HG03097 (cell line): ENCODE measurements at regions not wholly inside any gene's neighbourhood (a gene's known extent, or its start where the extent isn't known, plus 50 kb on each side); places are given as distances from the start of the nearest gene placed in this dataset.

ENCODE experiments used
- ATAC-seq: cut with Tn5 transposase; IDR thresholded peaks from one replicate; pipeline ENCODE4 v1.9.1; 2021; ENCODE audit not compliant: unreplicated experiment, low FRiP score

GRCh38 chr3:22960105-22960984, 242.8 kb upstream of the UBE2E2 start:
- no peak for ATAC-seq

- ATAC-seq: no peak
These were observed 240.9 kb upstream of the UBE2E2 start for GRCh38 chr3:22962244-22962643.

- no peak for ATAC-seq
These were observed 236.8 kb upstream of the UBE2E2 start for GRCh38 chr3:22966349-22966748.

DNA sequence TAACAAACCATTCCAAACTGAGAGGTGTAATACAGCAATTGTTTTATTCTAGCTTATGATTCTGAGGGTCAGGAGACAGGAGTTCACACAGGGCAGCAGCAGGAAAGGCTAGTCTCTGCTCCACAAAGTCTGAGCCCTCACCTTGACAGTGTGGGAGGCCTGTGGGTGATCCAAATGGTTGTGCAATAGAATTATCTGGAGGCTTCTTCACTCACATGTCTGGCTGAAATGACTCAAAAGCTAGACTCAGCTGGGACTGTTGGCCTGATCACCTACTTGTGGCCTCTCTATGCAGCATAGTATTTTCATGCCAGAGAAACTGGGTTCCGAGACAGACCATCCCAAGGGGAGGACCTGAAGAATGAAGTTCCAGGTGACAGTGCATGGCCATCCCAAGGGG, 233.9 kb upstream of the UBE2E2 start:
- ATAC-seq: no peak

DNA sequence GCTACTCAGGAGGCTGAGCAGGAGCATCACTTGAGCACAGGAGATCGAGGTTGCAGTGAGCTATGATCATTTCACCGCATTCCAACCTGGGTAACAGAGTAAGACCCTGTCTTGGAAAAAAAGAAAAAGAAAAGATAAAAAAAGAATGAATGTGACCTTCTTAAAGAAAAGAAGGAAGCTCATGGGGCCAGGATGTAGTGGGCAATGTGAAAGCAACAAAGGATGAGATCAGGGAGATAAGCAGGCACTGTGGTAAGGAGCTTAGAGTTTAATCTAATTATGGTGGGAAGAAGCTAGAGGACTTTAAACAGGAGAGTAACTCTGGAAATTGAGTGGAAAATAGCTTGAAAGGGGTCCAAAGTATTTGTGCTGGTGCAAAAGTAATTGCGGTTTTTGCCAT, 231.6 kb upstream of the UBE2E2 start:
- no peak for ATAC-seq

GRCh38 chr3:22977042-22977441, 226.1 kb upstream of the UBE2E2 start:
- no peak for ATAC-seq

GRCh38 chr3:22977650-22978289, 225.4 kb upstream of the UBE2E2 start:
- no peak for ATAC-seq

DNA sequence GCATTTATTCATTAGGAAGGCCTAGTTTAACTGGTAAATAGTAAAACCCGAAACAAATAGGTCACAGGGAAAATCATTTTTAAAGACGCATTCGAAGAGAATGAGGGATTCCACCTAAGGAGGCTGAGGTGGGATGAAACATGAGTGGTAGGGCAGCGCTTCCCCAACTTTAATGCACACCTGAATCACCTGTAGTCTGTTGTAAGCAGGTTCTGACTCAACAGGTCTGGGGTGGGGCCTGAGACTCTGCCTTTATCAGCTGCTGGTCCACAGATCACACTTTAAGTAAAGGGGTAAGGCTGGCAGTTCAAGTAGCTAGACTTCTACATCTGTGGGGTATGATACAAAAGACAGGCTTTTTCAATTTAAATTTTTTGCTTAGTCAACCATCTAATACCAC, 223.5 kb upstream of the UBE2E2 start:
- no peak for ATAC-seq

- ATAC-seq: no peak
These were observed 222.8 kb upstream of the UBE2E2 start for GRCh38 chr3:22980346-22980745.

DNA sequence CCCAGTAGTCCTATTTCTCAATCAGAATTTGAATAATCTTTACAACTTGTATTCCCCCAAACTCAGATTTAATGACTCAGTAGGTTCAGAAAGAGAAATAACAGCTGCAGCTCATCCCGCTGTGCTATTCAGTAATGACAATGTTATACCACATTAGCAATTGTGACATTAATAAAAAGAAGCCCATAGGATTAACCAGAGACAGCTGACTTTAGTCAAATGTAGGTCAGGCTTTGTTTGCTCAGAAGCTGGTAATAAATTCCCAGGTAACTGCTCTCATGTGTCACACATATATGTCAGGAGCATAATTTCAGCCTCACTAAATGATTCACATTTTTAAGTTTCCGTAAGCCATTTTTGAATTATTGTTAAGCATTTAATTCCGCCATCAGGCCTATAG, 222.0 kb upstream of the UBE2E2 start:
- ATAC-seq: no peak

DNA sequence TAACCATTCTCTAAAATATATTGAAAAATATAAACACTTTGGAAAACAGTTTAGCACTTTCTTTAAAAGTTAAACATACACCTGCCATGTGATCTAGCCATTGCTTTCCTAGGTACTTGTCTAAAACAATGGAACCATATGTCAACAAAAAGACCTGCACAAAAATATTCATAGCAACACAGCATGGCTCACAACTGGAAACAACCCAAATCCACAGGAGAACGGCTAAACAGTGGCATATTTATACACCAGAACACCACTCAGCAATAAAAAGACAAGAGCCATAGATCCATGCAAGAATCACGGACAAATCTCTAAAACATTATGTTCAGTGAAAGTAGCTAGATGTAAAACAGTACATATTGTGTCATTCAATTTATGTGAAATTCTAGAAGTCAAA, 221.3 kb upstream of the UBE2E2 start:
- ATAC-seq: no peak

DNA sequence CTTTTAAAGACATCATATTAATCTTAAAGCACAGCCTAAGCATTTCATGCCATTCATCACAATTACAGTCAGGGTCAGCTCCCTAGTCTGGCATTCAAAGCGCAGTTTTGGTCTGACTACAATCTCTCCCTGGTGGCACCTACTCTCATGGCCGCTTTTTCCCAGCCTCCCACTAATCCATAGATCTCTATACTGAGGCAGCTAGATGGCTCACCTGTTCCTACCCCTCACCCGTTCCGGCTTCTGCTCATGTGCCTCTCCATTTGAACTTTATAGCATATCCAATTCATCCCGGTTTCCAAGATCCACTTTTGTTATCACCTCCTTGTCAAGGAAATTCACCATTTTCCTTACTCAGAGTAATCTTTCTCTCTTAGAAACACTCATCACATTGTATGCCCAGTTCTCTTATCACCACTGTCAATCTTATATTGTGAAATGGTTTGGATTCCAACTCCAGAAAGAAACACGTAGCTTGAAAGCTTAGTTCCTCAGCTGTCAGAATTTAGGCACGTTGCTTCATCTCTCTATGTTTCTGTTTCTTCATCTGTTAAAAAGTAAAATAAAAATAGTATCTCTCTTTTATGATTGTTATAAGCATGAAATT, 220.0 kb upstream of the UBE2E2 start:
- no peak for ATAC-seq

- no peak for ATAC-seq
These were observed 216.2 kb upstream of the UBE2E2 start for GRCh38 chr3:22986958-22987357.

GRCh38 chr3:22988566-22988965, 214.6 kb upstream of the UBE2E2 start:
- peak; percentile 58 for ATAC-seq

- ATAC-seq: no peak
These were observed 213.4 kb upstream of the UBE2E2 start for GRCh38 chr3:22989716-22990115.

GRCh38 chr3:22990291-22991200, 212.6 kb upstream of the UBE2E2 start:
- no peak for ATAC-seq

- ATAC-seq: no peak
These were observed 208.3 kb upstream of the UBE2E2 start for GRCh38 chr3:22994781-22995180.

DNA sequence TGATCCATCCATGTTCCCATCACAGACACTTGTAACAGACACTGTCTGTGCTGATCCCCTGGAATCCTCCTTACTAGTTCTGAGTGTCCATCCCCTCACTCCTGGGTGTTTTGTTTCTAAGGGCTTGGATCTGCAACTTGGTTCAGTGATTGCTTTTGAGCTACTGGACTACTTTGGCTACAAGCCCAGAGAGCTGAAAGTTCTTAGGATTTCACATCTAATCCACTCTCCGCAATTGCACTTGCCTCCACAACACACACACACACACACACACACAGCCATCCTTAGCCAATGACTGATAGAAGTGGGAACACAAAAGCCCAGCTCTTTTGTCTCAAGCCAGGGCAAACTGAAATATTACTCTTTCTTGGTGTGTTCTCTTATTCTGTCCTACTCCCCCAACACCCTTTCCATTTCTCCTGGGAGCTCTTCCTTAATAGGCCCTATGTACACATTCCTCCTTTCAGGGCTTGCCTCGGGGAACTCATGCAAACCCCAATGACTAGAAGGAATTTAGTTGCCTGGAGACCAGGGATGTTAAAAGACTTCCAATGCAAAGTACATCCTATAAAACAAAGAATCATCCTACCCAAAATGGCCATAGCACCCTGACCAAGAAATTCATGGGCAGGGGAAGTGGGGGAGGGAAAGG, 206.1 kb upstream of the UBE2E2 start:
- no peak for ATAC-seq

DNA sequence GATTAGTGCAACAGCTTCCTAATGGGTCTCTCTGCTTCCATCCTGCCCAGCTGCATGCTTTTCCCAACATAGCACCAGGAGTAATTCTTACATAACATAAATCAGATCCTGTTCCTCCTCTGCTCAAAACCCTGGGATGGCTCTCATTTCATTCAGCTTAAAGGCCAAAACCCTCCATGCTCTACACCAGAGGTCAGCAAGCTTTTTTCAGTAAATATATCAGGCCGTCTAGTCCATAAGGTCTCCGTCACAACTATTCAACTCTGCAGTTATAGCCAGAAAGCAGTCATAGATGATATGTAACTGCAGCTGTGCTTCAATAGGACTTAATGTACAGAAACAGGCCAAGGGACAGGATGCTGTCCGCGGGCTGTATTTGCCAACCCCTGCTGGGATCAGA, 202.8 kb upstream of the UBE2E2 start:
- no peak for ATAC-seq

DNA sequence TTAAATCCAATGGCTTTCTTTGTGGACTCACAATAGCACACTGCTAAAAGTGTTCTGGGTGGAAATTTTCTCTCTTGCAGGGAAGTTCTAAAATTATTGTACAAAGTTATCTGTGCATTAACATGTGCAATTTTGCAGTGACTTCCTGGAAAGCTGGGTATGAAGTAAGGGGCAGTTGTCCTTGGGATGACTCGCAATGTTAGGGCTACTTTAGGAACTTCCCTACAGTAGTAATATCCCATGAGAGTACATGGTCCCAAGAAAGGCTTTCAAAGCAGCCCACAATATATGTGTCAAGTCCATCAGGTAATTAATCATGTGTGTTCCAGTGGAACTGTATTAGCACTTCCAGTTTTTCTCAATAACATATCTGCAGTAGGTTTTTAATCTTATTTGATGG, 201.0 kb upstream of the UBE2E2 start:
- ATAC-seq: no peak
